DND-41 (cell line): ENCODE measurements at regions not wholly inside any gene's neighbourhood (a gene's known extent, or its start where the extent isn't known, plus 50 kb on each side); places are given as distances from the start of the nearest gene placed in this dataset.

ENCODE experiments used
- ATAC-seq: fragments of 200-7000 bp; cut with Tn5 transposase; 3 replicates; pipeline ENCODE4 v1.9.1; 2021; ENCODE audit warnings: low read depth; ENCODE audit not compliant: insufficient read depth
- DNase-seq: peaks from one replicate; pipeline ENCODE4 v3.0.0-alpha.2; 2020
- H2AFZ ChIP-seq: 2 replicates; pipeline ENCODE4 v1.6.0; 2012; ENCODE audit warnings: low read depth, low read length
- H3K27ac ChIP-seq: 2 replicates; pipeline ENCODE4 v1.5.1; 2012; ENCODE audit warnings: low read length, inconsistent platforms
- H3K27me3 ChIP-seq: fragments of 200-600 bp; sonication (generic); 2 replicates; pipeline ENCODE4 v1.6.0; 2012; ENCODE audit warnings: low read length, mild to moderate bottlenecking, inconsistent platforms; ENCODE audit not compliant: insufficient read depth, poor library complexity
- H3K36me3 ChIP-seq: 2 replicates; pipeline ENCODE4 v1.5.1; 2012; ENCODE audit warnings: low read length, inconsistent platforms; ENCODE audit not compliant: insufficient read depth
- H3K4me1 ChIP-seq: 2 replicates; pipeline ENCODE4 v1.5.1; 2012; ENCODE audit warnings: mild to moderate bottlenecking, low read length; ENCODE audit not compliant: insufficient read depth
- H3K4me2 ChIP-seq: 2 replicates; pipeline ENCODE4 v1.6.0; 2012; ENCODE audit warnings: mild to moderate bottlenecking, moderate library complexity, low read length, inconsistent platforms; ENCODE audit not compliant: insufficient read depth
- H3K4me3 ChIP-seq, 2 experiments: fragments of 200-600 bp in 1 of 2; shearing (Covaris generic) in 1 of 2; 2 replicates each; pipeline ENCODE4 v1.5.1; 2012 to 2016; ENCODE audit warnings: inconsistent platforms in 2 of 2, low read length in 2 of 2, mild to moderate bottlenecking in 2 of 2, low read depth in 1 of 2, moderate library complexity in 1 of 2
- H3K79me2 ChIP-seq: 2 replicates; pipeline ENCODE4 v1.6.0; 2012; ENCODE audit warnings: low read length, inconsistent platforms; ENCODE audit not compliant: insufficient read depth
- H3K9ac ChIP-seq: 2 replicates; pipeline ENCODE4 v1.6.0; 2012; ENCODE audit warnings: low read depth, mild to moderate bottlenecking, inconsistent platforms, low read length, moderate library complexity
- H3K9me3 ChIP-seq: 2 replicates; pipeline ENCODE4 v1.5.1; 2012; ENCODE audit warnings: low read length, moderate library complexity, mild to moderate bottlenecking, inconsistent platforms; ENCODE audit not compliant: insufficient read depth, severe bottlenecking
- H4K20me1 ChIP-seq: 2 replicates; pipeline ENCODE4 v1.6.0; 2012; ENCODE audit warnings: low read length; ENCODE audit not compliant: insufficient read depth
- EZH2 ChIP-seq: IDR thresholded peaks from 3 replicates; pipeline ENCODE4 v1.6.1; 2012; ENCODE audit warnings: borderline replicate concordance, low read depth, mild to moderate bottlenecking, moderate library complexity, low read length, inconsistent platforms; ENCODE audit not compliant: severe bottlenecking
- TF ChIP-seq, protein P1 (sequence below): IDR thresholded peaks from 2 replicates; pipeline ENCODE4 v1.5.1; 2012; ENCODE audit warnings: borderline replicate concordance, low read length, moderate library complexity, mild to moderate bottlenecking; ENCODE audit not compliant: poor library complexity, severe bottlenecking; ENCODE audit errors: extremely low read depth

DNA sequence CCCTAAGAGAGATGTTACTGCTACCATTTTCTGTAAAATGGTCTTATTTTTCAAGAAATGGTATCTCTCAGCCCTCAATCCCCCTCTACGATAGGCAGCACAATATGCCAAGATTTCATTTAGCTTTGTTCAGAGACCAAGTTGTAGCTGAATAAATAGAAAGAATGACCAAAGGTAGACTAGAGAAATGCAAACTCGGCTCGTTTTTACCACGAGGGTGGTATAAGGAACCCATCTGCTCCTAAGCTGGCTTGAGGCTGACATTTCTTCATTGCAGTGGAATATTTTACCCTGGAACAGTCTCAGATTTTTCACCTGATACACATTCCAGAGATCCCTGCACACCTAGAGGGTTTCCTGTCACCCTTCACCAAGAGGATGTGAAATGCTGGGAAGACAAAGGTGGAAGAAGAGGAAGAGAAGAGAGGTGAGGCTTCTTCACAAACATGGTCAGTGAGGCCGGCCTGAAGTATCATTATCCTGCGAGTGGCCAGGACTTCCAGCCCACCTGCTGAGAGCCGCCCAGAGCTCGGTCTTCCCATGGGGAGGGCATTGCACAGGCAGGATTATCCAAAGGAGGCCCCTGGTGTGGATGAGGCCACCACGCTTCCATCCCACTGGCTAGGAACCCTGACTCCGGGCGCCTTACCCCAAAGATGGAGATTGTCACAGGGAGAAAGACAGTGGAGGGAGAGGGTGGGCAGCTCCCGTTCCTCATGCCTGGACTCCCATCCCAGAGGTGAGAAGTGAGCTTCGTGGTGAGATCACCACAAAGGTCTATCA, 57.1 kb upstream of the AFDN start:
- ATAC-seq (no peak), DNase-seq (no peak)
- no peaks in the 10 kb centered on the region for H3K79me2 ChIP-seq
- H3K4me2 ChIP-seq = no peak overlapping the region
- H2AFZ ChIP-seq = no peak overlapping the region
- TF ChIP-seq EZH2 = no peak
- TF ChIP-seq, protein P1, sequence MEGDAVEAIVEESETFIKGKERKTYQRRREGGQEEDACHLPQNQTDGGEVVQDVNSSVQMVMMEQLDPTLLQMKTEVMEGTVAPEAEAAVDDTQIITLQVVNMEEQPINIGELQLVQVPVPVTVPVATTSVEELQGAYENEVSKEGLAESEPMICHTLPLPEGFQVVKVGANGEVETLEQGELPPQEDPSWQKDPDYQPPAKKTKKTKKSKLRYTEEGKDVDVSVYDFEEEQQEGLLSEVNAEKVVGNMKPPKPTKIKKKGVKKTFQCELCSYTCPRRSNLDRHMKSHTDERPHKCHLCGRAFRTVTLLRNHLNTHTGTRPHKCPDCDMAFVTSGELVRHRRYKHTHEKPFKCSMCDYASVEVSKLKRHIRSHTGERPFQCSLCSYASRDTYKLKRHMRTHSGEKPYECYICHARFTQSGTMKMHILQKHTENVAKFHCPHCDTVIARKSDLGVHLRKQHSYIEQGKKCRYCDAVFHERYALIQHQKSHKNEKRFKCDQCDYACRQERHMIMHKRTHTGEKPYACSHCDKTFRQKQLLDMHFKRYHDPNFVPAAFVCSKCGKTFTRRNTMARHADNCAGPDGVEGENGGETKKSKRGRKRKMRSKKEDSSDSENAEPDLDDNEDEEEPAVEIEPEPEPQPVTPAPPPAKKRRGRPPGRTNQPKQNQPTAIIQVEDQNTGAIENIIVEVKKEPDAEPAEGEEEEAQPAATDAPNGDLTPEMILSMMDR = no peak
- H4K20me1 ChIP-seq = no peaks in the 10 kb centered on the region
- H3K27ac ChIP-seq = no peak overlapping the region
- no peaks in the 10 kb centered on the region for H3K27me3 ChIP-seq
- no peak overlapping the region for H3K9ac ChIP-seq
- no peak overlapping the region for H3K4me3 ChIP-seq
- H3K36me3 ChIP-seq = no peaks in the 10 kb centered on the region
- no peaks in the 10 kb centered on the region for H3K4me1 ChIP-seq
- H3K9me3 ChIP-seq = no peaks in the 10 kb centered on the region

DNA sequence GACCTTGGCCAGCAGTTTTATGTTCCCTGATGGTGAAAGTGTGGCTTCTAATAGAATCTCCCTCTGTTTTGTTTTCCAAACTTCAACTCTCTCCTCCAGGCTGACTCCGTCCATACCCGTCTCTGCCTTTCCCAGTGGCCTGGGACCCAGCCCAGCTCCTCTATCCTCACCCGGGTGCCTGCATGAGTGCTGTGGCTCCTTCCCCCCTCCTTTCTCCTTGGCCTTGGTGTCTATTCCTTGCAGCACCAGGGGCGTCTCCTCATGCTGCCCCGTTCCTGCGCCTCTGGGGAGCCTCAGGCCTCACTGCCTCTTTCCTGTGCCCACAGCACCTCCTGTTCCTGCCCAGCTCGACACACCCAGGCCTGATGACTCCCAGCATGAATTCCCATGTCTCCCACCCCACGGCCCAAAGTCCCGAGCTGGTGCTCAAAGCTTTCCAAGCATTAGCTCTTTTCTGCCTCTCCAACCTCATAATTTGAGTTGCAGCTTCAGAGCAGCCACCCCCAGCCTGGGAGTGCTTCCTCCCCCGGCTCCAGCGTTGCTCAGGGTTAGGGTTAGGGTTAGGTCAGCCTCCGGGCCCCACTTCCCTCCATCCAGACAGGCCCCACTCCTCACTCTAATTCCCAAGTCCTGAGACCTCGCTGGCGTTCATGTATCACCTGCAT, 56.3 kb upstream of the AFDN start:
- H3K4me1 ChIP-seq = no peaks in the 10 kb centered on the region
- H3K36me3 ChIP-seq = no peaks in the 10 kb centered on the region
- no peak overlapping the region for H3K4me3 ChIP-seq
- H3K27ac ChIP-seq = no peak overlapping the region
- H2AFZ ChIP-seq = no peak overlapping the region
- TF ChIP-seq, protein P1 = no peak
- no peak for TF ChIP-seq EZH2
- no peak for DNase-seq
- H3K4me2 ChIP-seq = no peak overlapping the region
- no peak for ATAC-seq
- no peaks in the 10 kb centered on the region for H3K9me3 ChIP-seq
- no peaks in the 10 kb centered on the region for H3K79me2 ChIP-seq
- H3K9ac ChIP-seq = no peak overlapping the region
- no peaks in the 10 kb centered on the region for H3K27me3 ChIP-seq
- H4K20me1 ChIP-seq = no peaks in the 10 kb centered on the region

DNA sequence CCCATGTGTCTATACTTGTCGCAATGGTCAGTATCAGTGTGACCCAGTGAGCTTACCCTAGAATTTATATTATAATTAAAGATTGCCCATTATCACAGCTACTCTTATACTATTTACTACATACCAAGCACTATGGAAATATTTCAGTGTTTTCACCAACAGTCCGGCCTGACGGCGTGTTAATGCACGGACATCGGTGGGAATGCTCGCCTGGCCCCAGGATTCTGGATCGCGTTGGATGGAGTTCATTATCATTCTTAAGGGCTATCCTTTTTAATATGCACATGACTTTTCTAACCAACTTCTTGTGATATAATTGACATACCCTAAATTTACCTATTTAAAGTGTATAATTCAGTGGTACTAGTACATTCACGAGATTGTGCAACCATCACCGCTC, 51.8 kb upstream of the AFDN start:
- ATAC-seq = no peak
- no peak for TF ChIP-seq EZH2
- TF ChIP-seq, protein P1 = no peak
- H3K4me3 ChIP-seq = no peak overlapping the region
- DNase-seq = no peak
- no peak overlapping the region for H3K9ac ChIP-seq
- H3K27ac ChIP-seq = no peak overlapping the region
- H3K27me3 ChIP-seq = no peaks in the 10 kb centered on the region
- no peaks in the 10 kb centered on the region for H3K36me3 ChIP-seq
- no peaks in the 10 kb centered on the region for H3K9me3 ChIP-seq
- H2AFZ ChIP-seq = no peak overlapping the region
- H3K4me1 ChIP-seq = no peaks in the 10 kb centered on the region
- no peak overlapping the region for H3K4me2 ChIP-seq
- no peaks in the 10 kb centered on the region for H3K79me2 ChIP-seq
- no peaks in the 10 kb centered on the region for H4K20me1 ChIP-seq
